HepG2 (cell line): ENCODE measurements at regions not wholly inside any gene's neighbourhood (a gene's known extent, or its start where the extent isn't known, plus 50 kb on each side); places are given as distances from the start of the nearest gene placed in this dataset.

Experiments
- CCAR2 ChIP-seq: fragments of 200-400 bp; formaldehyde crosslinking; optimal IDR thresholded peaks from 2 replicates; pipeline ENCODE3; 2018; ENCODE audit warnings: low read depth, mild to moderate bottlenecking, low read length, moderate library complexity
- DNMT1 ChIP-seq: sonication (generic); formaldehyde crosslinking; IDR thresholded peaks from 2 replicates; pipeline ENCODE4 v1.5.1; 2020; ENCODE audit warnings: mild to moderate bottlenecking, missing genetic modification reagents
- FOXK1 ChIP-seq: sonication (generic); formaldehyde crosslinking; IDR thresholded peaks from 2 replicates; pipeline ENCODE4 v1.4.0; 2020; ENCODE audit warnings: low read depth, missing genetic modification reagents, borderline replicate concordance
- GABPA ChIP-seq, 2 experiments: IDR thresholded peaks; 2 replicates each; pipeline ENCODE4 v1.6.1; 2011 to 2016; ENCODE audit warnings: low read depth in 2 of 2, low read length in 1 of 2, missing biosample characterization in 1 of 2, missing genetic modification characterization in 1 of 2
- GFI1 ChIP-seq: sonication (generic); formaldehyde crosslinking; IDR thresholded peaks from 2 replicates; pipeline ENCODE4 v1.5.0; 2020; ENCODE audit warnings: missing genetic modification reagents, mild to moderate bottlenecking, borderline replicate concordance
- HDAC1 ChIP-seq: sonication (generic); formaldehyde crosslinking; IDR thresholded peaks from 2 replicates; pipeline ENCODE4 v1.5.1; 2020; ENCODE audit warnings: mild to moderate bottlenecking, missing genetic modification reagents
- IRX3 ChIP-seq: sonication (generic); formaldehyde crosslinking; IDR thresholded peaks from 2 replicates; pipeline ENCODE4 v1.8.1; 2023; ENCODE audit warnings: mild to moderate bottlenecking, low read depth, missing genetic modification reagents, borderline replicate concordance
- KLF15 ChIP-seq: sonication (generic); formaldehyde crosslinking; IDR thresholded peaks from 2 replicates; pipeline ENCODE4 v1.8.1; 2023; ENCODE audit warnings: borderline replicate concordance, mild to moderate bottlenecking, inconsistent platforms, missing genetic modification reagents, mixed read lengths
- LCORL ChIP-seq, 2 experiments: fragments of 450-650 bp in 1 of 2; sonication (generic) in 1 of 2; formaldehyde crosslinking in 1 of 2; IDR thresholded peaks; 2 replicates each; pipeline versions ENCODE4 v1.5.0 to v1.6.1; 2017 to 2020; ENCODE audit warnings: antibody characterized with exemption in 1 of 2, missing genetic modification reagents in 1 of 2
- MTA3 ChIP-seq: sonication (generic); formaldehyde crosslinking; IDR thresholded peaks from 2 replicates; pipeline ENCODE4 v1.4.0; 2020; ENCODE audit warnings: missing genetic modification reagents
- MYC ChIP-seq: sonication (generic); formaldehyde crosslinking; IDR thresholded peaks from 2 replicates; pipeline ENCODE4 v1.9.0; 2021; ENCODE audit warnings: missing genetic modification reagents, borderline replicate concordance
- REL ChIP-seq: sonication (generic); formaldehyde crosslinking; conservative IDR thresholded peaks from 2 replicates; pipeline ENCODE4 v1.8.0; 2022; ENCODE audit warnings: mild to moderate bottlenecking, missing genetic modification reagents, moderate library complexity
- SAP130 ChIP-seq: IDR thresholded peaks from 2 replicates; pipeline ENCODE4 v1.6.1; 2016; ENCODE audit warnings: low read depth
- TARDBP ChIP-seq: sonication (generic); formaldehyde crosslinking; IDR thresholded peaks from 2 replicates; pipeline ENCODE4 v1.8.0; 2022; ENCODE audit warnings: mild to moderate bottlenecking, missing genetic modification reagents
- XRCC5 ChIP-seq: fragments of 200-400 bp; formaldehyde crosslinking; optimal IDR thresholded peaks from 2 replicates; pipeline ENCODE3; 2017; ENCODE audit warnings: mild to moderate bottlenecking, low read length
- ZNF362 ChIP-seq: sonication (generic); formaldehyde crosslinking; IDR thresholded peaks from 2 replicates; pipeline ENCODE4 v1.4.0; 2020; ENCODE audit warnings: missing genetic modification reagents, mild to moderate bottlenecking, borderline replicate concordance
- ZNF563 ChIP-seq: sonication (generic); formaldehyde crosslinking; IDR thresholded peaks from 2 replicates; pipeline ENCODE4 v1.8.0; 2022; ENCODE audit warnings: mild to moderate bottlenecking, moderate library complexity, missing genetic modification reagents
- ZNF570 ChIP-seq: sonication (generic); formaldehyde crosslinking; IDR thresholded peaks from 2 replicates; pipeline ENCODE4 v1.4.0; 2020; ENCODE audit warnings: mild to moderate bottlenecking, missing genetic modification reagents, borderline replicate concordance
- ZSCAN30 ChIP-seq: sonication (generic); formaldehyde crosslinking; IDR thresholded peaks from 2 replicates; pipeline ENCODE4 v1.5.0; 2020; ENCODE audit warnings: mild to moderate bottlenecking, missing genetic modification reagents
- TF ChIP-seq, protein P1 (sequence below): sonication (generic); formaldehyde crosslinking; IDR thresholded peaks from 2 replicates; pipeline ENCODE4 v1.4.0; 2020; ENCODE audit warnings: missing genetic modification reagents
- TF ChIP-seq, protein P2 (sequence below): sonication (generic); formaldehyde crosslinking; IDR thresholded peaks from 2 replicates; pipeline ENCODE4 v1.4.0; 2020; ENCODE audit warnings: missing genetic modification reagents, borderline replicate concordance

DNA sequence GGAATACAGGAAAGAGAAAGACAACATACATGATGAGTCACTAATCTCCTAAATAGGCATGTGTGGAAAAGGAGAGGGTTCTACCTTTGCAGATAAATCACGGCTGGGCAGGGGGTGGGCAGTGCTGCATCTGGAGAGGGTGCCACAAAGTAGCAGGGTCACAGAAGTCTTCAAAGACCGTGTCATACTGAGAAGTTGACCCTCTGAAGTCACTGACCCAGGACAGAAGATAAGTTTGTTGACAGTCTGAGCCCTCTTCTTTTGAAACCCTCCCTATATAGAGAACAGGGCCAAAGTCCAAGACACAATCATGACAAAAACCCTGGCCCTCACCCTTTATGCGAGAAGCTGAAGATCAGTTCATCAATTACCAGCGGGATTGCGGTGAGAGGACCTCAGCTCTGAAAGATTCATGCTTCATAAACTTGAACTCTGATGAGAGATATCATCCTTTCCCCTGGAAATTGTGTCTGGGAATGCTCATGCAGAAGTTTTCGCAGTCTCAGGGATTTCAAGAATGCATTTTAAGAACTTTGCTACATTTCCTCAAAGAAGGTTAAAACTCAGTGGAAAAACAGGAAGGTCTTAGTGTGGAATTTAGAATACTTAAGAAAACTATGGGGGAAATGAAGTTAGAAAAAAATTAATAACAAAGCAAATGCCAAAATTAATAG is 129.5 kb downstream of the FAM124B start (continued):
- TF ChIP-seq REL (CRISPR knock-in tag) (no peak), ZSCAN30 (CRISPR knock-in tag) (no peak), GFI1 (CRISPR knock-in tag) (peak; percentile 99), MTA3 (no peak), CCAR2 (no peak), GABPA (IDR thresholded peaks at IDR 0.05; ENCODE audit: low read depth, low read length) (no peak), GABPA (CRISPR knock-in tag; IDR thresholded peaks at IDR 0.05; ENCODE audit: low read depth) (peak; percentile 33; the same call in 1 of the 2 replicates), FOXK1 (peak; percentile 60; the same call in 1 of the 2 replicates), ZNF570 (CRISPR knock-in tag) (no peak), IRX3 (no peak), KLF15 (CRISPR knock-in tag) (no peak), LCORL (IDR thresholded peaks at IDR 0.05) (no peak), LCORL (CRISPR knock-in tag; IDR thresholded peaks at IDR 0.05) (no peak; the same call in none of the 2 replicates), ZNF563 (CRISPR knock-in tag) (no peak), DNMT1 (CRISPR knock-in tag) (no peak), MYC (CRISPR knock-in tag) (no peak), HDAC1 (peak; percentile 73), ZNF362 (0 out of 2 replicates have a peak, but pooled peaks have one; percentile 16), XRCC5 (peak; percentile 44), TARDBP (peak; percentile 30; the same call in 1 of the 2 replicates), SAP130 (CRISPR knock-in tag) (peak; percentile 27; the same call in 1 of the 2 replicates)
- TF ChIP-seq, protein P1, sequence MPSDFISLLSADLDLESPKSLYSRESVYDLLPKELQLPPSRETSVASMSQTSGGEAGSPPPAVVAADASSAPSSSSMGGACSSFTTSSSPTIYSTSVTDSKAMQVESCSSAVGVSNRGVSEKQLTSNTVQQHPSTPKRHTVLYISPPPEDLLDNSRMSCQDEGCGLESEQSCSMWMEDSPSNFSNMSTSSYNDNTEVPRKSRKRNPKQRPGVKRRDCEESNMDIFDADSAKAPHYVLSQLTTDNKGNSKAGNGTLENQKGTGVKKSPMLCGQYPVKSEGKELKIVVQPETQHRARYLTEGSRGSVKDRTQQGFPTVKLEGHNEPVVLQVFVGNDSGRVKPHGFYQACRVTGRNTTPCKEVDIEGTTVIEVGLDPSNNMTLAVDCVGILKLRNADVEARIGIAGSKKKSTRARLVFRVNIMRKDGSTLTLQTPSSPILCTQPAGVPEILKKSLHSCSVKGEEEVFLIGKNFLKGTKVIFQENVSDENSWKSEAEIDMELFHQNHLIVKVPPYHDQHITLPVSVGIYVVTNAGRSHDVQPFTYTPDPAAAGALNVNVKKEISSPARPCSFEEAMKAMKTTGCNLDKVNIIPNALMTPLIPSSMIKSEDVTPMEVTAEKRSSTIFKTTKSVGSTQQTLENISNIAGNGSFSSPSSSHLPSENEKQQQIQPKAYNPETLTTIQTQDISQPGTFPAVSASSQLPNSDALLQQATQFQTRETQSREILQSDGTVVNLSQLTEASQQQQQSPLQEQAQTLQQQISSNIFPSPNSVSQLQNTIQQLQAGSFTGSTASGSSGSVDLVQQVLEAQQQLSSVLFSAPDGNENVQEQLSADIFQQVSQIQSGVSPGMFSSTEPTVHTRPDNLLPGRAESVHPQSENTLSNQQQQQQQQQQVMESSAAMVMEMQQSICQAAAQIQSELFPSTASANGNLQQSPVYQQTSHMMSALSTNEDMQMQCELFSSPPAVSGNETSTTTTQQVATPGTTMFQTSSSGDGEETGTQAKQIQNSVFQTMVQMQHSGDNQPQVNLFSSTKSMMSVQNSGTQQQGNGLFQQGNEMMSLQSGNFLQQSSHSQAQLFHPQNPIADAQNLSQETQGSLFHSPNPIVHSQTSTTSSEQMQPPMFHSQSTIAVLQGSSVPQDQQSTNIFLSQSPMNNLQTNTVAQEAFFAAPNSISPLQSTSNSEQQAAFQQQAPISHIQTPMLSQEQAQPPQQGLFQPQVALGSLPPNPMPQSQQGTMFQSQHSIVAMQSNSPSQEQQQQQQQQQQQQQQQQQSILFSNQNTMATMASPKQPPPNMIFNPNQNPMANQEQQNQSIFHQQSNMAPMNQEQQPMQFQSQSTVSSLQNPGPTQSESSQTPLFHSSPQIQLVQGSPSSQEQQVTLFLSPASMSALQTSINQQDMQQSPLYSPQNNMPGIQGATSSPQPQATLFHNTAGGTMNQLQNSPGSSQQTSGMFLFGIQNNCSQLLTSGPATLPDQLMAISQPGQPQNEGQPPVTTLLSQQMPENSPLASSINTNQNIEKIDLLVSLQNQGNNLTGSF (CRISPR knock-in tag) = no peak
- TF ChIP-seq, protein P2, sequence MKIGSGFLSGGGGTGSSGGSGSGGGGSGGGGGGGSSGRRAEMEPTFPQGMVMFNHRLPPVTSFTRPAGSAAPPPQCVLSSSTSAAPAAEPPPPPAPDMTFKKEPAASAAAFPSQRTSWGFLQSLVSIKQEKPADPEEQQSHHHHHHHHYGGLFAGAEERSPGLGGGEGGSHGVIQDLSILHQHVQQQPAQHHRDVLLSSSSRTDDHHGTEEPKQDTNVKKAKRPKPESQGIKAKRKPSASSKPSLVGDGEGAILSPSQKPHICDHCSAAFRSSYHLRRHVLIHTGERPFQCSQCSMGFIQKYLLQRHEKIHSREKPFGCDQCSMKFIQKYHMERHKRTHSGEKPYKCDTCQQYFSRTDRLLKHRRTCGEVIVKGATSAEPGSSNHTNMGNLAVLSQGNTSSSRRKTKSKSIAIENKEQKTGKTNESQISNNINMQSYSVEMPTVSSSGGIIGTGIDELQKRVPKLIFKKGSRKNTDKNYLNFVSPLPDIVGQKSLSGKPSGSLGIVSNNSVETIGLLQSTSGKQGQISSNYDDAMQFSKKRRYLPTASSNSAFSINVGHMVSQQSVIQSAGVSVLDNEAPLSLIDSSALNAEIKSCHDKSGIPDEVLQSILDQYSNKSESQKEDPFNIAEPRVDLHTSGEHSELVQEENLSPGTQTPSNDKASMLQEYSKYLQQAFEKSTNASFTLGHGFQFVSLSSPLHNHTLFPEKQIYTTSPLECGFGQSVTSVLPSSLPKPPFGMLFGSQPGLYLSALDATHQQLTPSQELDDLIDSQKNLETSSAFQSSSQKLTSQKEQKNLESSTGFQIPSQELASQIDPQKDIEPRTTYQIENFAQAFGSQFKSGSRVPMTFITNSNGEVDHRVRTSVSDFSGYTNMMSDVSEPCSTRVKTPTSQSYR (CRISPR knock-in tag) = no peak; the same call in 1 of the 2 replicates
